KMS-11 (cell line): ENCODE measurements at regions not wholly inside any gene's neighbourhood (a gene's known extent, or its start where the extent isn't known, plus 50 kb on each side); places are given as distances from the start of the nearest gene placed in this dataset.

Source experiments
- H2AFZ ChIP-seq: fragments of 200-600 bp; sonication (generic); 2 replicates; pipeline ENCODE4 v1.6.1; 2016; ENCODE audit warnings: antibody characterized with exemption, mixed run types, low read depth
- H3K27ac ChIP-seq: fragments of 200-600 bp; sonication (generic); 2 replicates; pipeline ENCODE4 v1.6.1; 2016; ENCODE audit warnings: mild to moderate bottlenecking, mixed run types
- H3K27me3 ChIP-seq: fragments of 200-600 bp; sonication (generic); 2 replicates; pipeline ENCODE4 v1.6.1; 2017; ENCODE audit warnings: mild to moderate bottlenecking, low read depth, mixed run types, moderate library complexity; ENCODE audit not compliant: insufficient read depth
- H3K36me3 ChIP-seq: fragments of 200-600 bp; sonication (generic); 2 replicates; pipeline ENCODE4 v1.6.1; 2017; ENCODE audit warnings: mild to moderate bottlenecking, mixed run types; ENCODE audit not compliant: insufficient read depth
- H3K4me1 ChIP-seq: fragments of 200-600 bp; sonication (generic); 2 replicates; pipeline ENCODE4 v1.6.1; 2016; ENCODE audit warnings: mild to moderate bottlenecking, low read depth, mixed run types; ENCODE audit not compliant: poor library complexity, severe bottlenecking
- H3K4me2 ChIP-seq: fragments of 200-600 bp; sonication (generic); 2 replicates; pipeline ENCODE4 v1.7.0; 2016; ENCODE audit warnings: mild to moderate bottlenecking, mixed run types
- H3K4me3 ChIP-seq: fragments of 200-600 bp; sonication (generic); IDR thresholded peaks from 2 replicates; pipeline ENCODE4 v1.6.1; 2017; ENCODE audit warnings: low read depth, low read length, mixed read lengths; ENCODE audit not compliant: insufficient read depth
- H3K79me2 ChIP-seq: fragments of 200-600 bp; sonication (generic); 2 replicates; pipeline ENCODE4 v1.6.1; 2016; ENCODE audit warnings: low read depth, mixed run types; ENCODE audit not compliant: insufficient read depth
- H3K9ac ChIP-seq: fragments of 200-600 bp; sonication (generic); 2 replicates; pipeline ENCODE4 v1.6.1; 2016; ENCODE audit warnings: mild to moderate bottlenecking, mixed run types
- H4K20me1 ChIP-seq: fragments of 200-600 bp; sonication (generic); 2 replicates; pipeline ENCODE4 v1.6.1; 2016; ENCODE audit warnings: mild to moderate bottlenecking, mixed run types; ENCODE audit not compliant: insufficient read depth
- TF ChIP-seq, protein P1 (sequence below): fragments of 200-600 bp; sonication (generic); conservative IDR thresholded peaks from 2 replicates; pipeline ENCODE4 v1.6.1; 2017; ENCODE audit warnings: low read depth, mild to moderate bottlenecking, antibody characterized with exemption, low read length, moderate library complexity, mixed read lengths

GRCh38 chr13:40428354-40428753, 238.1 kb downstream of the FOXO1 start:
- no peaks in the 10 kb centered on the region for H3K4me1 ChIP-seq

GRCh38 chr13:40429706-40430545, 236.5 kb downstream of the FOXO1 start:
- H3K4me1 ChIP-seq, result no peaks in the 10 kb centered on the region
- no peak overlapping the region for H3K9ac ChIP-seq
- H3K27ac ChIP-seq, result no peak overlapping the region
- no peaks in the 10 kb centered on the region for H3K27me3 ChIP-seq
- no peak overlapping the region for H2AFZ ChIP-seq
- H4K20me1 ChIP-seq, result no peaks in the 10 kb centered on the region
- TF ChIP-seq, protein P1, sequence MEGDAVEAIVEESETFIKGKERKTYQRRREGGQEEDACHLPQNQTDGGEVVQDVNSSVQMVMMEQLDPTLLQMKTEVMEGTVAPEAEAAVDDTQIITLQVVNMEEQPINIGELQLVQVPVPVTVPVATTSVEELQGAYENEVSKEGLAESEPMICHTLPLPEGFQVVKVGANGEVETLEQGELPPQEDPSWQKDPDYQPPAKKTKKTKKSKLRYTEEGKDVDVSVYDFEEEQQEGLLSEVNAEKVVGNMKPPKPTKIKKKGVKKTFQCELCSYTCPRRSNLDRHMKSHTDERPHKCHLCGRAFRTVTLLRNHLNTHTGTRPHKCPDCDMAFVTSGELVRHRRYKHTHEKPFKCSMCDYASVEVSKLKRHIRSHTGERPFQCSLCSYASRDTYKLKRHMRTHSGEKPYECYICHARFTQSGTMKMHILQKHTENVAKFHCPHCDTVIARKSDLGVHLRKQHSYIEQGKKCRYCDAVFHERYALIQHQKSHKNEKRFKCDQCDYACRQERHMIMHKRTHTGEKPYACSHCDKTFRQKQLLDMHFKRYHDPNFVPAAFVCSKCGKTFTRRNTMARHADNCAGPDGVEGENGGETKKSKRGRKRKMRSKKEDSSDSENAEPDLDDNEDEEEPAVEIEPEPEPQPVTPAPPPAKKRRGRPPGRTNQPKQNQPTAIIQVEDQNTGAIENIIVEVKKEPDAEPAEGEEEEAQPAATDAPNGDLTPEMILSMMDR, result no peak
- no peak overlapping the region for H3K4me3 ChIP-seq
- no peak overlapping the region for H3K4me2 ChIP-seq
- H3K36me3 ChIP-seq, result no peaks in the 10 kb centered on the region
- no peaks in the 10 kb centered on the region for H3K79me2 ChIP-seq

More at GRCh38 chr13:40428354-40428753, 238.1 kb downstream of the FOXO1 start:
- Histone ChIP-seq H3K9ac (no peak overlapping the region), H3K27me3 (no peaks in the 10 kb centered on the region), H3K4me3 (no peak overlapping the region), H3K36me3 (no peaks in the 10 kb centered on the region), H3K79me2 (no peaks in the 10 kb centered on the region), H3K4me2 (no peak overlapping the region), H3K27ac (no peak overlapping the region), H2AFZ (no peak overlapping the region), H4K20me1 (no peaks in the 10 kb centered on the region)
- TF ChIP-seq, protein P1, result no peak

DNA sequence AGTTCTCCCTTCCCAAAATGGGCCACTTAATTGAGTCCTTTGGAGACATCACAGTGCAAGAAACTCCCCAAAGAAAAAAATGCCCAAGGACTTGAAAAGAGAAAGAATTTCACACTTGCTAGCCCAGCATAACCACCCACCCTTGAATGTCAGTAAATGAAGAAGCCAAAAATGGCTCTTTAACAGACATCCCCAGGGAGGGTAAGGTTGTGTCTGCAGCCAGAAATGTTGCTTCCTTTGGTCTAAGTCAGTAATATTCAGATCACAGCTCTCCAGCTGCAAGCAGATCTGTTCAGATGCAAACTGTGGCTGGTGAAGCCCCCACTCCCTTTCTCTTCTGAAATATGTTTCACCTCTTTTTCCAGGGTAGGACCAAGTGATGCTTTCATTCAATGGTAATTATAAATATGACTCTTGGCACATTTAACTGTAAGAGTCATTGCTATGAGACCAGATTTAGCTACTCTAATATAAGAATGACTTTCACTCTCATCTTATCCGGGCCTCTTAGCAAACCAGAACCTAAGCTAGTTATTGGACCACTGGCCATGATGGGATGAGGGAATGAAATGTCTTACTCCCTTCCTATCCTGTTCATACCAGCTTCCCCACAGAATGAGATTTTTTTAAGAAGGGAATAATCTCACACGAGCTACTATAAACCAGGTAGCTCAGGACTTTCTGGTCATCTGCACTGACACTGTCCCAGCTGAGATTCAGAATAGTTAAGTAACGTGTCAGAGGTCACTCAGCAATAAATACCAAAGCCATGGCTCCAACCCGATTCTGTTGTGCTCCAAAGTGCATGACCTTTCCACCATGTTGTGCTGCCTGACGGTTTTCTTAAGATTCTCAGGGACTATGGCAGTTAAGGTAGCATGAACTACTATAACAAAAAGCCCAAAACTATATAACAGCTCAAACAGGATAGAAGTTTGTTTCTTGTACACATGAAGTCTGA, 234.1 kb downstream of the FOXO1 start:
- H3K36me3 ChIP-seq, result no peaks in the 10 kb centered on the region
- no peak overlapping the region for H3K4me3 ChIP-seq
- H3K79me2 ChIP-seq, result no peaks in the 10 kb centered on the region
- TF ChIP-seq, protein P1, result no peak
- no peaks in the 10 kb centered on the region for H3K27me3 ChIP-seq
- H3K4me2 ChIP-seq, result no peak overlapping the region
- H2AFZ ChIP-seq, result no peak overlapping the region
- H3K9ac ChIP-seq, result no peak overlapping the region
- H3K4me1 ChIP-seq, result no peaks in the 10 kb centered on the region
- no peak overlapping the region for H3K27ac ChIP-seq
- no peaks in the 10 kb centered on the region for H4K20me1 ChIP-seq

DNA sequence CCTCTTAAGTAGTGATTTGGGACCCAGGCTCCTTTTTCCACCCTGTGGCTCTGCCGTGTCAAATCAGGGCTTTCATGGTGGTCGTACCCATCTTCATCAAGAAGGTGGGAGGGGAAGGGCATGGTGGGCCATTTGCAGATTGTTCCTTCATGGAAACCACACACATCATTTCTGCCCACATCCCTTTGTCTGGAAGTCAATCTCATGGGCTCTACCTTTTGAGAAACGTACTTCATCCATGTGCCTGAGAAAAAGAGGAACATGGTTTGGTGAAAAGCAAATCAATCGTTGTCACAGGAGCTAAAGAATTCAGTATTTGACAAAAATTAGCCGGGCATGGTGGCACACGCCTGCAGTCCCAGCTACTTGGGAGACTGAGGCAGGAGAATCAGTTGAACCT, 233.4 kb downstream of the FOXO1 start:
- Histone ChIP-seq H3K4me3 (no peak overlapping the region), H3K79me2 (no peaks in the 10 kb centered on the region), H2AFZ (no peak overlapping the region), H3K4me2 (no peak overlapping the region), H3K36me3 (no peaks in the 10 kb centered on the region), H3K27ac (no peak overlapping the region), H4K20me1 (no peaks in the 10 kb centered on the region), H3K27me3 (no peaks in the 10 kb centered on the region), H3K4me1 (no peaks in the 10 kb centered on the region), H3K9ac (no peak overlapping the region)
- TF ChIP-seq, protein P1, result no peak
